Middle frontal gyrus (tissue), 1 donor: ENCODE measurements at regions not wholly inside any gene's neighbourhood (a gene's known extent, or its start where the extent isn't known, plus 50 kb on each side); places are given as distances from the start of the nearest gene placed in this dataset.

Source experiments
- DNase-seq: peaks from one replicate; pipeline ENCODE4 v3.0.0-alpha.2; 2015; ENCODE audit warnings: low spot score; ENCODE audit errors: extremely low spot score

DNA sequence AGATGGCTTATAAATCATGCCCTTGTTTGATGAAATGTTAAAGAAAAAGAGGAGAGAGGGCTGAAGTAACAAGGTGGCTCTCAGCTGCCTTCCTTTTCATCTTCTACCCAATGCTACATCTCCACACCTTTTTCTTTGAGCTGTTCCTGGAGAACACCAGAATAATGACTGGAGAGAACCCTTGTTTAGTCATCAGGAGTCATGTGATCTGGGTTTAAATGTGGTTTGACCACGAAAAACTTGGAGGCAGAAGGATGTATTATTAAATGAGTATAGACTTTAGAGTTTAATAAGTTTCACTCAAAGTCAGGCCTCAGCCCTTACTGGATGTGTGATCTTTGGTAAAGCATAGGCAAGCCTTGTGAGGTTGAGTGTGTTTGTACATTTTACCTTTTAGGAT is 230.3 kb upstream of the TBL1XR1 start:
- no peak for DNase-seq

DNA sequence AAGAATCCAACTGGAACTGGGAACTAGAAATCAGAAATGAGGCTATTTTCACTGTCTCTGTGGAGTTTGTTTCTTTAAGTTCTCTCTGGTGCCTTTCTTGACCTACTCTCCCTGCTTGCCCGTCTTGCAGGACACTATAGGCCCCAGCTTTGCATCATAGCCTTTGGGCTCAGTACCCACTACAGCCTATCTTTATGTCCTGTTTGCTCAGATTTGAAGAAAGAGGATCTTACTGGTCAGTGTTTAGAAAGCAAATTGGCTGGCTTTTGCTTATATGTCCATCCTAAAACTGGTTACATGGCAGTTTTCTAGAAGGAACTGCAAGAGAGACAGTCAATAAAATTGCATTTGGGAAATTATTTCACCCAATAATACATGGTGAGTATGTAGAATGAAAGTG is 231.8 kb upstream of the TBL1XR1 start:
- DNase-seq: no peak

- no peak for DNase-seq
Observed at GRCh38 chr3:177429771-177430170, 232.5 kb upstream of the TBL1XR1 start.

DNA sequence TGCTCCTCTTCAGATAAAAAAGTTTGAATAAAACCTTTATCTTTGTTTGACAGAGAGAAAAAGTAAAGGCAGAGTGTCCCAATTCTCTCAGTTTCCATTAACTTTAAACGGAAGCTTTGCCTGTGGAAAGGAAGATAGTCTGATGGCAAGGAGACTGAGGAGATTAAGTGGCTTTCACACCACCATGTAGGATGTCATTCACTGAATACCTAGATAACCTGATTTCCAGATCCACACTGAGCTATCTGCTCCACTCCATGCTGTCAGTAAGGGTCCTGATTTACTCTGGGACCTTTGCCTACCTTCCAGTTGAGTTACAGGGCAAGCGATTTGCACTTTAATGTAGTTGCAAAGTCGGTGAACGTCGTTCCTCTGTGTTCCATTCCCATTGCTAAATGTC is 233.4 kb upstream of the TBL1XR1 start:
- DNase-seq: no peak

GRCh38 chr3:177431525-177432176 is 234.4 kb upstream of the TBL1XR1 start:
- DNase-seq: no peak

GRCh38 chr3:177435301-177435700 is 238.0 kb upstream of the TBL1XR1 start:
- no peak for DNase-seq

GRCh38 chr3:177437513-177438337 is 240.4 kb upstream of the TBL1XR1 start:
- DNase-seq: no peak

DNA sequence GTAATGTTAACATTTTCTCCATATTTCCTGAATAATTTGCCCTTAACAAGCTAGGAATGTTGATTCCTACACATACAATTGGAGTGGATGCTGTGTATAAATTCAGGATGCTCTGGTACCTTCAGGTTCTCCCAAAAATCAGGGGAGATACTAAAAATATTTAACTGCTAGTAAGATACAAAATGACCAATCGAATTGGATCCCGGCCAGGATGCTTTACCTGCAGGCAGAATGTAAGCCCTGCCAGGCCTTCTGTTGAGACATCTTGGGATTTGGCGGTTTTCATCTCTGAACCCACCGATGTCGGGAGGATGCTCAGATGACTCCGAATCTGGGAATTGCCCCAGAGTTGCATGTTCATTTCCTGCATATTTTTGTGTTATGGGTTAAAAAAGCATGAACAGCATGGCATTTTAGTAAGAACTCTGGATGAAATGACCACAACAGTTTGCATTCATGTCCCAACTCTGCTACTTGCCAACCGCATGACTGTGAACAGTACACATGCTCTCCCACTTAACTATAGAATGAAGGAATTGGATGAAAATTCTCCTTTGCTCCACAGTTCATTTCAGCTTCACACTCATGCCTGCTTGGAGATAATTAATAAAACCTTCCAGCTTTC is 241.4 kb upstream of the TBL1XR1 start:
- no peak for DNase-seq

- DNase-seq: no peak
Observed at GRCh38 chr3:177439694-177440269, 242.5 kb upstream of the TBL1XR1 start.

- DNase-seq: no peak
Observed at GRCh38 chr3:177440456-177441104, 243.3 kb upstream of the TBL1XR1 start.

- DNase-seq: no peak
Observed at GRCh38 chr3:177441276-177441812, 244.1 kb upstream of the TBL1XR1 start.

GRCh38 chr3:177441813-177442646 is 244.7 kb upstream of the TBL1XR1 start:
- no peak for DNase-seq

GRCh38 chr3:177443469-177443868 is 246.2 kb upstream of the TBL1XR1 start:
- no peak for DNase-seq

DNA sequence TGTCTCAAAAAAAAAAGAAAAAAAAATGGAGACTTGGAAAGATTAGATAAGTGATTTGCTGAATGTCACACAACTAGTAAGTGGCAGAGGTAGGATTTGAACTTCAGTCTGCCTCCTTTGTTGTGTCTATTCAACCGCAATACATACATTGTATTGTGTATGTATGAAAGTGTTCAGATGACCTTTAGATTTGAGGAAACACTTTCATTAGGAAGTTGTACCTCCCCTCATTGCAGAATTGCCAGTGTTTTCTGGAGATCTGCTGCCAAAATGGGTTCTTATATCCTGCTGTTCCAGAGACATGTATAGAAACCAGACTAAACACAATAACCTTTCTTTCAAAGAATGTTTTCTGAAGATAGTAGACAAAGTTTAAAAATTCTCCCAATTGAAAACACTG is 247.4 kb upstream of the TBL1XR1 start:
- DNase-seq: no peak

DNA sequence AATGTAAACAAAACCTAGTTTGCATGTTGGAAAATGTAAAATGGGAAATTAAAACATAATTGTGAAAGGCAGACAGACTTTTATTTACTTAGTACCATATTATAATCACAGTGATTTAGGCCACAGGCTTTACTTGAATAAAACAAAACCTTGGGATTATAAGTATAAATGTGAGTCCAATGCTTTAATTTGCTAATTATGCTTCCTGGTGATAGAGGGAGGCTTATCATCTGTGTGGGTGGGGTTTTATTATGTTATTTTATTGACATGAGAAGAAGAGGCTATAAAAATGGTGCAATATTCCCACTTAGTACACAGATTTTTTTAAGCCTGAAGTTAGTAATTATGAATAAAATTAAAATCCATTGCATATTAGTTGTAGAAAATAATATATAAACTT is 248.3 kb upstream of the TBL1XR1 start:
- DNase-seq: no peak

GRCh38 chr3:177446165-177446601 is 248.9 kb upstream of the TBL1XR1 start:
- DNase-seq: no peak

GRCh38 chr3:177447938-177448337 is 250.7 kb upstream of the TBL1XR1 start:
- DNase-seq: no peak

DNA sequence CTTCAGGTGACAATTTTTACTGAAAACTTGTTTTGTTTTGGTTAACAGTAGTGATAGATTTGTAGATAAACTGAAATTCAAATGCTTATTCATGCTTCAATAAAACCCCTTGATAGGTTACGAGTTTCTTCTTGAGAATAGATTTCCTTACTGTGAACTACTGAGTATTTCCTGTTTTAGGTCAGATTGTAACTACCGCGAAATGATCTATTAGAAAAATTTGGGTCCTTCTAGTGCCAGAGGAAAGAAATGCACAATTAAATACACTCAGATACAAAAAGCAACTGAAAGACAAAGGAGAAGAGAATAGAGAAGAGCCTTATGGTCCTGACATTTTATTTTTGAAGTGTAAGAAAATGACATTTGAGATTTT is 251.7 kb upstream of the TBL1XR1 start:
- no peak for DNase-seq

DNA sequence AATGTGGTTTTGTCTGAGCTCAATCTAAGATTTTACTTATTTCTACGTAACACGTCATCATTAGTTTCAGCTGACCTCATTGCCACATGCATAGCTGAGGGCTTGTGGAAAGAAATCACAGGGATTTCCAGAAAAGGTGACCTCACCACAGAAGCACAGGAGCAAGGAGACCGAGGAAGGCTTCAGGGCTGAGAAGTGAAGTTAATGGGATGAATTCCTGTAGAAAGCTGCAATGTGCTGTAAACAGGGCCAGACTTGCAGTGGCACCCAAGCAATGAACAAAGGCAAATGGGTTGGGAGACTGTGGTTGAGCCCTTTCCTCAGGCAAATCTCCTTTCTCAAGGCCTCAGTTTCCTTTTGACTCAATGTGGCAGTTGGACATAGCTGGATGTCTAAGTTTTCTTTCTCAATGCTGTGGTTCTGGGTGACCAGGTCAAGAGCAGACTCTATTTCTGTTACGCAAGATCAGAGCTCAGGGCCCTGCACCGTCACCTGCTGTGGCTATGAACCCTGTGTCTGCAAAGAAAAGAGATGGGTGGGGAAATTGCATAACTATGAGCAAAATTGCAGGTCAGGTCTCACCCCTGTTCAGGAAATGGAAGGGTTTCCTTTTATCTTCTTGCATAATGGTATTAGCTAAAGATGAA is 252.2 kb upstream of the TBL1XR1 start:
- no peak for DNase-seq

- DNase-seq: no peak
Observed at GRCh38 chr3:177451301-177451750, 254.0 kb upstream of the TBL1XR1 start.
